Dendritic cell treated with granulocyte-macrophage colony-stimulating factor and Interleukin-4, amounts not matched to agents 40 ng/mL and 50 ng/mL, for 4 days (primary cell): ENCODE measurements at regions not wholly inside any gene's neighbourhood (a gene's known extent, or its start where the extent isn't known, plus 50 kb on each side); places are given as distances from the start of the nearest gene placed in this dataset.
A peak's percentile ranks its signal among the peaks of the same experiment; 100 is the strongest.

ENCODE experiments used
- H3K27ac Mint-ChIP-seq: one replicate; pipeline ENCODE4 v1.8.0; 2022; ENCODE audit warnings: mild to moderate bottlenecking, mixed read lengths
- H3K27me3 Mint-ChIP-seq: one replicate; pipeline ENCODE4 v1.8.0; 2022; ENCODE audit warnings: mild to moderate bottlenecking, mixed read lengths
- H3K36me3 Mint-ChIP-seq: one replicate; pipeline ENCODE4 v1.8.0; 2022; ENCODE audit warnings: low read depth, mixed read lengths
- H3K4me1 Mint-ChIP-seq: one replicate; pipeline ENCODE4 v1.8.0; 2022; ENCODE audit warnings: low read depth, mixed read lengths
- H3K4me3 Mint-ChIP-seq: one replicate; pipeline ENCODE4 v1.8.0; 2022; ENCODE audit warnings: mild to moderate bottlenecking, moderate library complexity, mixed read lengths
- H3K9me3 Mint-ChIP-seq: one replicate; pipeline ENCODE4 v1.8.0; 2022; ENCODE audit warnings: mixed read lengths
- intact Hi-C: fragments of 100-400 bp; cut with micrococcal nuclease; formaldehyde crosslinking; loops from one replicate; pipeline ENCODE4 v1.15.0; 2022

DNA sequence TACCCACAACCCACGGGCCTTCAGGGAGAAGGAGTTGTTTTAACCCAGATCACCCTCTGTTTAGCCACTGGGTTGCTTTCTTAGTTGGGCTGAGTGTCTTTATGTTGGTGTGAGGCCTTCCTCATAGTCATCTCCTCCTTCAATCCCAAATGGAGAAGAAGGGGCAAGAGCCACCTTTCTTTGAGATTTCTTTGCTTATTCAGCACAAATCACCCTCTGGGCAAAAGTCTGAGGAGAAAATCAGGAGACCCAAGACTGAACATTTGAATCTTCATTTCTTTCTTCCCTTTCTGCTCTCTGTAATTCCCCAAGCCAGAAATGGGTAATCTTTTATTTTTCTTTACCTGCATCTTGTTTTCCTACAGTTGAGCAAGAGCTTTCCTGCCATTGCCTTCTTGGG lies 329.0 kb downstream of the TLE4 start:
- Mint-ChIP-seq H3K27ac (no peak overlapping the region), H3K4me1 (peaks cover 5% of the 10 kb centered on the region), H3K27me3 (no peaks in the 10 kb centered on the region), H3K9me3 (no peaks in the 10 kb centered on the region), H3K4me3 (no peak overlapping the region), H3K36me3 (no peaks in the 10 kb centered on the region)
- intact Hi-C loops, result no loop called here

DNA sequence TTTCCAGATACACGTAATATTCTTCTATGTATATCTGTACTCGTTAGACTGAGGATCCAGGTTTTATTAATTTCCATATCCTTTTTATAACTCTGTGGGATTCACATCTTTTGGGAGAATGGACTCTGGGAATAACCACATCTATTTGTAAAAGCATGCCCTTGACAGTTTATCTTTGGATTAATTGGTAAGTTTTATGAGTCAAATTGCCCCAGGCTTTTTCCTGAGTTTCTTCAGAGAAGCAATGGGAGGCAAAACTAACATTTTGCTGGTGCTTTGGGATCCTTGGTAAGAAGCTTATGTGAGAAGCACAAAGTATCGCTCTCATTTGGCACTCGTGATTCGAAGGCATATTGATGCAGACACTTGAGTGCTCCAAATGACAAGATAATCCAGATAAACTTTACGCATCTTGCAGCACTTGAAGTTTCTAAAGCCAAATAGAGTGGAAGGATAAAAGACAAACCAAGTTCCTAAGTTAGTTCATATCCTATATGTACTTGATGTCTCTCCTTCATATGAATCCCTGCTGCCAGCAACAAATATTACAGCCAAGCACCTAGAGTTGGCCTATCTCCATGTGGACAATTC lies 324.7 kb downstream of the TLE4 start:
- H3K9me3 Mint-ChIP-seq, result no peaks in the 10 kb centered on the region
- H3K36me3 Mint-ChIP-seq, result no peaks in the 10 kb centered on the region
- intact Hi-C loops, result no loop called here
- H3K4me1 Mint-ChIP-seq, result no peaks in the 10 kb centered on the region
- H3K4me3 Mint-ChIP-seq, result no peak overlapping the region
- no peak overlapping the region for H3K27ac Mint-ChIP-seq
- no peaks in the 10 kb centered on the region for H3K27me3 Mint-ChIP-seq

DNA sequence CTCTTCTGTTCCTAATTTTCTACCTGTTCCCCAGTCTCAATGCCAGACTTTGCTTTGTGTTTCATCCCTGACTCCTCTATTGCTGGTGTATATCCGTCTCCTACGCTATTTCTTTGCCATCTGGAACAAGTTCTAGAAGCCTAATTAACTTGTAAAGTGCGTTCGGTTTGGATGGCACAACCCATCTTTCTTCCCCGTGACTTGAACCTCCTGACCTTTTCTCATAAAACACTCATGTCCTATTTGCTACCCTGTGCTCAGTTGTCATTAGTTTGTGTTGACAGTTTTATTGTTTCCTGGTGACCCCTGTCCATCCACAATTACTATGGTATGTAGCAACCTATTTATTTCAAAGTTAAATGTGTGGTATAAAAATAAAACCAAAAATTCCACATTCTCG lies 323.5 kb downstream of the TLE4 start:
- H3K4me3 Mint-ChIP-seq, result no peak overlapping the region
- no peaks in the 10 kb centered on the region for H3K36me3 Mint-ChIP-seq
- no peaks in the 10 kb centered on the region for H3K9me3 Mint-ChIP-seq
- H3K27me3 Mint-ChIP-seq, result no peaks in the 10 kb centered on the region
- intact Hi-C loops, result no loop called here
- H3K27ac Mint-ChIP-seq, result no peak overlapping the region
- H3K4me1 Mint-ChIP-seq, result no peaks in the 10 kb centered on the region

DNA sequence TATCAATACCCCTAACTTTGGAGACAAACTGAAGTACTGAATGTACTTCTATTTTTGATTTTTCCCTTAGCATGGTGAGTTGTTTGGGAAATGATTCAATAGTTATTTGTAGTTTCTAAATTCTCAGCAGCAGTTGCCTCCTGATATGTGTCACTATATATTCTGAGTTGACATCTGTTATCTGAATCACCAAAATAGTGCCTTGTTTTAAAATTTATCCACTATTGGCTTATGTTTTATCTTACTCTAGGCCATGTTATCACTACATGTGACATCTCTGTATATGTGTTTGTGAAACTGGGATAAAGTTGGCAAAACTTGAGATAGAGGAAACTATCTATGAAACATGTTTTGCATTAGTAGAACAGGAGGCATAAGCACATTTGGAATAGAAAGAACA lies 317.6 kb downstream of the TLE4 start:
- H3K27me3 Mint-ChIP-seq, result peaks cover 13% of the 10 kb centered on the region
- no peak overlapping the region for H3K27ac Mint-ChIP-seq
- no peaks in the 10 kb centered on the region for H3K36me3 Mint-ChIP-seq
- no peak overlapping the region for H3K4me3 Mint-ChIP-seq
- H3K9me3 Mint-ChIP-seq, result no peaks in the 10 kb centered on the region
- H3K4me1 Mint-ChIP-seq, result peaks cover 5% of the 10 kb centered on the region
- intact Hi-C loops, result no loop called here

DNA sequence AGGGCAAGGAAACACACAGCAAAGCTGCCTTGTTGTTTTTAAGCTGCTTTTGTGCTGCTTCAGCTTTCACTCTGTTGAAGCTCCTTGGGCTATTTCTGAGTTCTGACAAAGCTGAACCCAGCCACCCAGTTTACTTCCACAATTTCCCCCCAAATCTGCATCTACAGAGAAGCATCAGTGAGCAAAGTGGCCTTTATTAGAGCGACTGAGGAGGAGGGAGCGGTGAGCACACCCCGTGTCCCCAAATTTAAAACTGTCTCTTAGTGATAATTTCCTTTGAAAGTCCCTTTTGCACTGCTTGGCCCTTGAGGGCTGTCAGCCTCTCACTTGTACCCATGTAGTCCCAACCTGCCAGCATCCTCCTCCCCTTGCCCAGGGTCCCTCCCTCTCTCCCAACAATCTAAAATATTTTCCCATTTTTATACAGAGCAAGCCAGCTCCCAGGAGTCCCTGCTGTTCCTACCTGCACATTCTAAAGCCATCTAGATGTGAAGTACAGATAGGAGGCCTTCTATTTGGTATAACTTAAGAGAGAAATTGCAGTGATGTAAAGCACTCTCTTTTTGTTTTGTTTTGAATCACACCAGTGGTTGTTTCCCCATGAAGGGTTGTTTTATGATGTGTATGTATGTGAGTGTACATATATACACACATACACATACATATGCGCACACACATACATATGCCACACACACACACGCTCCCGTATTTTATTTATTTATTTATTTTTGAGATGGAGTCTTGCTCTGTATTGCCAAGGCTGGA lies 313.5 kb downstream of the TLE4 start:
- H3K4me3 Mint-ChIP-seq, result no peak overlapping the region
- H3K4me1 Mint-ChIP-seq, result peaks cover 19% of the 10 kb centered on the region
- peaks cover 31% of the 10 kb centered on the region for H3K27me3 Mint-ChIP-seq
- intact Hi-C loops, result no loop called here
- no peak overlapping the region for H3K27ac Mint-ChIP-seq
- no peaks in the 10 kb centered on the region for H3K36me3 Mint-ChIP-seq
- no peaks in the 10 kb centered on the region for H3K9me3 Mint-ChIP-seq

DNA sequence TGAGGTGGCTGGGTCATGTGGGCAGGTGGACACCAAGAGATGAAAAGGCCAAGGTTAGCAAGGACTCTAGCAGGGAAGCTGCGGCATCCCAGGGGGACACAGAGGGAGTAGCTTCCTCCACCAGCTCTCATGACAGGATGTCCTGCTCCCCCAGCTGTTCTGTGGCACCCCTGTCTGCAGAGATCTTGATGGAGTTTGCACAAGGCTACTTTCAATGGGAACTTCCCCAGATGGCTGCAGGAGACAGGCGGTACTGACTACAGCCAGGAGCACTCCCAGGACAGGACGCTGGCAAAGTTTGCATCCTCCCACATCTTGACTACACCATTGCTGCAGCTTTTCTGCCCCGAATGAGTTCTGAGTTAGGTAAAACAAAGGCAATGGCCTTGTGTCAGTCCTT lies 312.8 kb downstream of the TLE4 start:
- Mint-ChIP-seq H3K27ac (no peak overlapping the region), H3K36me3 (no peaks in the 10 kb centered on the region), H3K4me1 (peaks cover 20% of the 10 kb centered on the region), H3K9me3 (no peaks in the 10 kb centered on the region), H3K4me3 (no peak overlapping the region), H3K27me3 (peaks cover 31% of the 10 kb centered on the region)
- intact Hi-C loops, result no loop called here

DNA sequence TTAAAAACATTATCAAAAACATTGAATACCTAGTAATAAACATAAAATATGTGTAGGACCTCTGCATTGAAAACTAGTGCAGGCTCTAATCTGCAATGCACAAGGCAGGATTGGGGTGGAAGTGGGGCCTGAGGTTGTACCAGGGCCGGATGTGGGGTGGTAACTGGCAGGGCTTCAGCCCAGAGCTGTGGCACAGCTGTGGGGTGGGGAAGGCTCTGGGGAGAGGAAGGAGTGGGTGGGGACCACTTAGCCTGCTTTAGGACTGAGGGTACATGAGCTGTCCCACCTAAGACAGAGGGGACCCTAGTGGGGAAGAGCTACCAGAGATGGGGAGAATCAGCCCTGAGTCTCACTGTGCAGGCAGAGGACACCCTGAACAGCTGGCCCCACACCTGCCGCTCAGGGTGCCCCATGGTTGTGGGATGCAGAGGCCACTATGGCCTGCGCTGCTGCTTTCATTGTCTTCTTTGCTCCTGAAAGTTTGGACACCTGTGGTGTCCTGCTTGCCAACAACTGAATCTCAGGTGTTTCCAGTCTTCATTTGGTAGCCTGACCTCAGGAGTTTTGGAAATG lies 311.4 kb downstream of the TLE4 start:
- Mint-ChIP-seq H3K27me3 (peaks cover 31% of the 10 kb centered on the region), H3K27ac (no peak overlapping the region), H3K36me3 (peaks cover 5% of the 10 kb centered on the region), H3K4me1 (peaks cover 33% of the 10 kb centered on the region), H3K9me3 (no peaks in the 10 kb centered on the region), H3K4me3 (no peak overlapping the region)
- intact Hi-C loops, result no loop called here

DNA sequence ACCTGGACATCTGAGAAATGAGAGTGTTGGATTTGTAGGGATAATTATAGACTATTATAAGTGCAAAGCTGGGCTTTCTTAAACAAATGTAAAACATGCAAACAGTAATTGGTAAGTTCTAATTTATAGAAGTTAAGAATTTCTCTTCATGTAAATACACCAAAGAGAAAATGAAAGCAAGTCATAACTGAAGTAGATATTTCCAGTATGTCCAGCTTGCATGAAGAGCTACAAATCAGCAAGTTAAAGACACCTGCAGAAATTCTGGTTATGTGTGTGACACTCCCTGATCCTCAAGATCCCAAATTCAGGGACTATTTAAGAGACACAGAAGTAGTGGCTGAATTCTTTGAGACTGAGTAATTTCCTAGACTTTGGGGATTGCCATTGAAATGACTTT lies 308.9 kb downstream of the TLE4 start:
- H3K9me3 Mint-ChIP-seq, result no peaks in the 10 kb centered on the region
- intact Hi-C loops, result no loop called here
- no peak overlapping the region for H3K27ac Mint-ChIP-seq
- no peak overlapping the region for H3K4me3 Mint-ChIP-seq
- H3K36me3 Mint-ChIP-seq, result peaks cover 5% of the 10 kb centered on the region
- H3K4me1 Mint-ChIP-seq, result peaks cover 41% of the 10 kb centered on the region
- peaks cover 29% of the 10 kb centered on the region for H3K27me3 Mint-ChIP-seq

DNA sequence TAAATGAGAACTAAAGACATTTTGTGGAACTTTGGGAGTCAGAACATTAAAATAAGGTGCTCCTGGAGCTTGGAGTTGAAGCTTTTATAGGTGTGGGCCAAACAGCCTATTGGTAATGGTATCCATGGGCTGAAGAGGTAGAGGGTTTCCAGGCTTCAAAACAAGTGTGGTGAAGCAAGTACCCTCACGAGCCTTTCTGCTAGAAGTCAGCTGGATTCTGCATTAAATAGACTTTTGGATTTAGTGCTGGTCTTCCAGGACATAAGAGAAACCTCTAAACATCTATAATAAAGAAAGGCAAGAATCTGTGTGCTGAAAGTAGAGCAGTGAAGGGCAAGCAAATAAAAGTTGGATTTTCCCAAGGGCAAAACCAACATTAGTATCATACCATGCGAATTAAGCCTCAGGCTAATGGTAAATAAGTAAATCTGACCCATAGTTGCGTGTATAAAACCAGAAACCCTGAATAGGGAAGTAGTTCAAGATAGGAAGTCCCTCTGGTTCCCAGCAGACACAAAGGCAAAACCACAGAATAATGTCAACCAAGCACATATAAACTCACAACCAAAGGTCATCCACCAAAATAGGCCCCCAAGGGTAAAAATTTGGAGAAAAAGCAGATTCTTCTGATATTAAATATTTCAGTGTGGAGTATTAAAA lies 306.3 kb downstream of the TLE4 start:
- Mint-ChIP-seq H3K36me3 (peaks cover 5% of the 10 kb centered on the region), H3K4me1 (peaks cover 30% of the 10 kb centered on the region), H3K27me3 (peaks cover 8% of the 10 kb centered on the region), H3K4me3 (no peak overlapping the region), H3K27ac (peak overlapping the region; percentile 69), H3K9me3 (peaks cover 8% of the 10 kb centered on the region)
- intact Hi-C loops, result loop anchor here (10.0 kb wide), 1 partner anchor 313 kb away; no protein-coding TSS in a partner anchor

DNA sequence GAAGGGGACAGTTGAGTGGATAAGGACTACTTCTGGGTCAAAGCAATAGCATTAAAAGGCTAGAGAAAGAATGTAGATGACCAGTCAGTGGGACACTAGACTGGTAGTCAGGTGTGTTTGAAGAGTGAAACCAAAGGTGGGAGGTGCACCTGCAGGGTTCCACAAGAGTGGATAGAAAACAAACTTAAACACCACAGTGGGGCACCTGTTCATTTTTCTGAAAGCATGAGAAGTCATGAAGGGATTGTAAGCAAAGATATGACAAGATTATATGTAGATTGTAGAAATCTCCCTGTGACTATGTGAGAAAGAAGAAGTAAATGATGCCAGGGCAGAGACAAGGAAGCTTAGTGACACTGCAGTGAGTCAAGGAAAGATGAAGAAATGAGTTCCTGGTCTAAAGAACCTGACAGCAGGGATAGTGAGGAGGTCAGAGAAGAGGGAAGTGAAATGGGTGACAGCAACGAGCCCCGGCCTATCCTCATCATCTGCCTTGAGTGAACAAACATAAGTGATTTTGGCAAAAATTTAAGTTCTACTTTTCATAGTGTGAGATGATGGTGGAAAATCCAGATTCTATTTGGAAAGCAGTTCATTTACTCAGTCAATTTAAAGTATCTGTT lies 296.9 kb downstream of the TLE4 start:
- Mint-ChIP-seq H3K27ac (no peak overlapping the region), H3K9me3 (no peaks in the 10 kb centered on the region), H3K4me3 (no peak overlapping the region), H3K4me1 (peaks cover 5% of the 10 kb centered on the region), H3K27me3 (no peaks in the 10 kb centered on the region), H3K36me3 (no peaks in the 10 kb centered on the region)
- intact Hi-C loops, result no loop called here

DNA sequence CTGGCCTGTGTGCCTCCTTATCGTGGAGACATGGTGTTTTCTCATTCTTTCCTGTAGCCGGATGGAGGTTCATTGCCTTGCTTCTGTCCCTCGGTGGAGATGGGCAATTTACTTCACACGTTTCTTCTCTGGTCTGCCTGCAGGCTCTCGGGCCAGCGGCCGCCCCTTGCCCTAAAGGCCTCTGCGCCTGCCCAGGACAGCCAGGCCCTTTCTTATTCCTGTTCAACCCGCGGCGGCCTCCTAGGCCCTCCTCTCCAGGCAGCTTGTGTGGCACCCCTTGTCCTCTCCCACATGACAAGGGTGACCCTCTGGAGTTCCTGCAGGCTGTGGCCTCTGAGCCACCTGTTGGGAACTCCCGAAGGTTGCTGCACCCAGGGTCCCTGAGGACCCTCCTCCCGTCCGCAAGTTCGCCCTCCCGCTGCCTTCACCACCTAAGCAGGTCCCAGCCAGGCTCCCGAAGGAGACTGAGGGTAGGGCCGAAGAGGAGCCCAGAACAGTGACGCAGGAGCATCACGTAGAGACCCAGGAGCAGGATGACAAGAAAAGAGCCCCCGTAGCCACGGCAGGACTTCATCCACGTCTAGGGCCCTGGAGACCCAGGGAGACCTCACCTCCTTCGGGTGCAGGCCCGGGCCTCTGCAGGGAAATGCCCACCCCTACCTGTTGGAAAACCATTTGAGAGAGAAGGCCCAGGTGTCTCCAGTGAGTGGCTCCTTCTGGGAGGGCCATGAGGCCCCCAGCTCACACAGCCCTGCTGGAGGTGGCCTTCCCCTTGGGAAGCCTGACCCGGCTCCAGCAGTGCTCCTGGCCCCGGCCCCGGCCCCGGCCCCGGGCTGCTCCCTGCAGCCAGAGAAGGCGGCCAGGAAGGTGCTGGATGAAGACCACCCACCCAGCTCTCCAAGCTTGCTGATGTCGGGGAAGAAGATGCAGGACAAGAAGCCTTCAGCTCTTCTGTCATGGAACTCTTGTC lies 291.4 kb downstream of the TLE4 start:
- H3K36me3 Mint-ChIP-seq, result no peaks in the 10 kb centered on the region
- intact Hi-C loops, result no loop called here
- H3K4me1 Mint-ChIP-seq, result peaks cover 4% of the 10 kb centered on the region
- H3K27ac Mint-ChIP-seq, result no peak overlapping the region
- H3K4me3 Mint-ChIP-seq, result no peak overlapping the region
- peaks cover 9% of the 10 kb centered on the region for H3K9me3 Mint-ChIP-seq
- H3K27me3 Mint-ChIP-seq, result no peaks in the 10 kb centered on the region

DNA sequence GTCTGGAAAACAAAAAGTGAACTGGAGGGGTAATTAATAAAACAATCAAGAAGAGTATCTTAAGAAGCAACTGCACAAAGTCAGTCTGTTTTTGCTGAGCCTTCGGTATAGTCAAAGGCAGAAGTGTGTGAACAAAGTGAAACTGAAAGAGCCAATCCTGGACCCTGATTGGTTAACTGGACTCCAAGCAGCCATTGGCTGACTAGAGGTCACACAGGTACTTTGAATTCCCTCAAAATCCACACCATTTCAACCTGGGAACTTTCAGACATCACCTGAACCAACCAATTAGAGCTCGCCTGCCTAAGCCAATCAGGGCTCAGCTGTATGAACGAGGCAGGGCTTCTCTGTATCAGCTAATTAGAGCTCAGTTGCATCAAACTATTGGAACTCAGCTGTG lies 286.7 kb downstream of the TLE4 start:
- Mint-ChIP-seq H3K9me3 (peaks cover 9% of the 10 kb centered on the region), H3K36me3 (no peaks in the 10 kb centered on the region), H3K4me3 (peak overlapping the region; percentile 4), H3K27me3 (no peaks in the 10 kb centered on the region), H3K27ac (peak overlapping the region; percentile 77), H3K4me1 (peaks cover 12% of the 10 kb centered on the region)
- intact Hi-C loops, result no loop called here

DNA sequence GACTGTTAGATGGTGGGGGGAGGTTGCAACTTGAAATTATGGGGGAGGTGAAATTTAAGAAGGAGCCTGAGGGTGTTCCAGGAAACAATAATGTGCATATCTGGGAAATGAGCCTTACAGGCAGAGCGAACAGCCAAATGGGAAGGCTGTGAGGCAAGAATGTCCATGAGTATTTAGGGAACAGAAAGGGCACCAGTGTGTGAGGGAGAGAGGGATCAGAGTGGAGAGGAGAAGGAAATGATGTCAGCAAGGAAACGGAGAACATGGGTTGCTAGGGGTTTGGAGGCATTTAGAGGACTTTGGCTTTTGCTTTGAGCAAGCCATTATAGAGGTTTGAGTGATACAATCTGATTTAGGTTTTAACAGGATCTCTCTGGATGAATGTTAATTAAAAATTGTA lies 285.4 kb downstream of the TLE4 start:
- H3K4me3 Mint-ChIP-seq, result no peak overlapping the region
- peaks cover 12% of the 10 kb centered on the region for H3K4me1 Mint-ChIP-seq
- H3K27me3 Mint-ChIP-seq, result no peaks in the 10 kb centered on the region
- H3K9me3 Mint-ChIP-seq, result peaks cover 7% of the 10 kb centered on the region
- intact Hi-C loops, result no loop called here
- H3K27ac Mint-ChIP-seq, result no peak overlapping the region
- H3K36me3 Mint-ChIP-seq, result no peaks in the 10 kb centered on the region
